GM20000 (cell line): ENCODE measurements at regions not wholly inside any gene's neighbourhood (a gene's known extent, or its start where the extent isn't known, plus 50 kb on each side); places are given as distances from the start of the nearest gene placed in this dataset.

Experiments used
- DNase-seq: peaks from one replicate; pipeline ENCODE4 v3.0.0; 2012; ENCODE audit warnings: low spot score
- TF ChIP-seq, protein P1 (sequence below): IDR thresholded peaks from 2 replicates; pipeline ENCODE4 v1.5.1; 2012; ENCODE audit warnings: mild to moderate bottlenecking, control low read depth; ENCODE audit errors: extremely low read depth, missing control alignments

DNA sequence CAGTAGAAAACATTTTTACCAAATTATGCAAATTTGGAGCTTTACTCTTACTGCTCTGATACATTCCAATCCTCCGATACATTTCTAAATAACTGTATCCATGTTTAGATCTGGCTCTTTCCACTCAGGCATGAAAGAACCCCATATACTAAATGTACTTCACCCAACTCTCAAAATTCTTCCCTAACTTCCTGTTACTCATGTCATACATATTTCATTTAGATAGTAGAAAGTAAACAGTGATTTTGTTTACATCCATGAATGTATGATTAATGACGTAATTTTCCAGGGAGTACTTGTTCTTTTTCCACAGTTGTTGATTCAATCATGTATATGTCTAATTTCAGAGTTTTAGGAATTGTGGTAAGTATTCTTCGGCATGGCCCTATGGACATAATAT lies 1426.5 kb upstream of the C9orf72 start:
- DNase-seq = no peak
- TF ChIP-seq, protein P1, sequence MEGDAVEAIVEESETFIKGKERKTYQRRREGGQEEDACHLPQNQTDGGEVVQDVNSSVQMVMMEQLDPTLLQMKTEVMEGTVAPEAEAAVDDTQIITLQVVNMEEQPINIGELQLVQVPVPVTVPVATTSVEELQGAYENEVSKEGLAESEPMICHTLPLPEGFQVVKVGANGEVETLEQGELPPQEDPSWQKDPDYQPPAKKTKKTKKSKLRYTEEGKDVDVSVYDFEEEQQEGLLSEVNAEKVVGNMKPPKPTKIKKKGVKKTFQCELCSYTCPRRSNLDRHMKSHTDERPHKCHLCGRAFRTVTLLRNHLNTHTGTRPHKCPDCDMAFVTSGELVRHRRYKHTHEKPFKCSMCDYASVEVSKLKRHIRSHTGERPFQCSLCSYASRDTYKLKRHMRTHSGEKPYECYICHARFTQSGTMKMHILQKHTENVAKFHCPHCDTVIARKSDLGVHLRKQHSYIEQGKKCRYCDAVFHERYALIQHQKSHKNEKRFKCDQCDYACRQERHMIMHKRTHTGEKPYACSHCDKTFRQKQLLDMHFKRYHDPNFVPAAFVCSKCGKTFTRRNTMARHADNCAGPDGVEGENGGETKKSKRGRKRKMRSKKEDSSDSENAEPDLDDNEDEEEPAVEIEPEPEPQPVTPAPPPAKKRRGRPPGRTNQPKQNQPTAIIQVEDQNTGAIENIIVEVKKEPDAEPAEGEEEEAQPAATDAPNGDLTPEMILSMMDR = no peak

DNA sequence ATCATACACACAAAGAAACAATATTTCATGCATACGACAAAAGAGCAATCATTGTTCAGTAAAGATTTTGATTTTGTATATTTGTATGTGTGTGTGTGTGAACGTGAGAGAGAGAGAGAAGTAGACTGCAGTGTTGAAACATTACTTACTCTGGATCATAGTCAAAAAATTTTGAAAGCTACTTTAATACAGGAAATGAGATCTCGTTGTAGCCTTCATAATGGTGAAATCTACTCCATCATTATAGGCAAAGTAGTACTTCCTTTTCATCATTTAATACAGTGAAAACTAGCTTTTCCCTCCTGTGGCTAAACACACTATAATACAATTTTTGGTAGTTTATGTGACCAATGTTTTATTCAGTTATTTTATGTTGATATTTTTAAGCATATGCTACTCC lies 1427.7 kb upstream of the C9orf72 start:
- TF ChIP-seq, protein P1 = no peak
- DNase-seq = no peak

DNA sequence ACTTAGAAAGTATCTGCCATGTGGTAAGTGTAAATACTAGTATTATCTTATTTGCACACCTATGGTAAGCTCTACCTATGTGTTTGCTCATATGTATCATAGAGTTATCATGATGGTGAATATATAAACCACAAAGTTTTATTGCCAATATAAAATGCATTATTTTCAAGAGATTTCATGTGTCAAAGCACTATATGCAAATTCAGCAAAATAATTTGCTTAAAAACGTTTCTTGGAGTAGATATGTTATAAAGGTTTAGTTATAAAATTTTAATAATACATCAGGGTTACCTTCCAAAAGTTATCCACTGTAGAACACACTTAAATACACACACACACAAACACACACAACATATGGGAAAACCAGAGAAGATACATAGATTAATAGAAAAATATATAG lies 1431.7 kb upstream of the C9orf72 start:
- DNase-seq = no peak
- TF ChIP-seq, protein P1 = no peak

DNA sequence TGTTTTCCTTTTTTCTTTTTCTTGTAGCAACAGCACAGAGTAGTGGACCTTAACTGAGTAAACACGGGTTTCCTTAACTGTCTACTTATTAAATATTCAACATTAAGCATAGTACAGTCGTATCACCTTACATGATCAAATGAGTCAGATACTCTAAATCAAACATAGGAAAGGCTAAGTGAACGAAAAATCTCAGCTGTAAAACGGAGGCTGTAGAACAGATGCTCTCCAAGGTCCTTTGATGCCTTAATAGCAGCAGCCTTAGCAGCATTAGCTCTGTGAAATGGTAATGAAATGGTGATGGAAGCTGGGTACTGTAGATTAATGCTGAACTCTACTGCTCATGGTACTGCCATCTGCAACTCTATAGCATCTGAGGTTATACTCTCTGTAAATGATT lies 1433.3 kb upstream of the C9orf72 start:
- no peak for DNase-seq
- TF ChIP-seq, protein P1 = no peak

DNA sequence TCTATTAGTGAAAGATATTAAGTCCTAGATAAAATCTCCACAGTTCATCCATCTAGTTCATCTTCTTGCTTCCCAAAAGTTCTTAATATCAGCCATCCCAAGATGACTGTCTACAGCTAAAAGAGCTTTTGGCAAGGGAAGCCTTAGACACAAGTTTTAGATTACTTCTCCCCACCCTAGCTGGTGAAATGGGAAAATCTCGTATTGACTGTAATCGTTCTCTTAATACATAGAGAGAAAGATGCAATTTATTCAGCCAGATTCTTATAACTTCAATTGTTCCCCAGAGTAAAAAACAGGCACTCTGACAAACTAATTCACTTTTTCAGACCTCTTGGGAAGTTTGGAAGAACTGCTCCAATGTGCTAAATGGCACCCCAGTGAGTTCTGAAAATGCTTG lies 1439.6 kb upstream of the C9orf72 start:
- TF ChIP-seq, protein P1 = no peak
- DNase-seq = no peak

DNA sequence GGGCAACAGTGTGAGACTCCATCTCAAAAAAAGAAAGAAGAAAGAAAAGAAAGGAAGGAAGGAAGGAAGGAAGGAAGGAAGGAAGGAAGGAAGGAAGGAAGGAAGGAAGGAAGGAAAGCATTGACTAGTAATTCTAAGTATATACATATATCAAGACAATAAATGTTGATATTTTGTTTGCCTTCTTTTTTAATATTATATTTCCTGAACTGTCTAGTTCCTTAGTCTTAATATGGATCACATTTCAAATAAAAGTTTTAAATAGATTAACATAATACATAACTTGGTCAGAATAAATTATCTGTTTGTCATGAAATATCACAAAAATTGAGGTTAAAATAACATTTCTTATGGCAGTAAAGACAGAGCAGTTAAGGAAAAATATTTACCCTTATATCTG lies 1448.4 kb upstream of the C9orf72 start:
- DNase-seq = no peak
- TF ChIP-seq, protein P1 = no peak

DNA sequence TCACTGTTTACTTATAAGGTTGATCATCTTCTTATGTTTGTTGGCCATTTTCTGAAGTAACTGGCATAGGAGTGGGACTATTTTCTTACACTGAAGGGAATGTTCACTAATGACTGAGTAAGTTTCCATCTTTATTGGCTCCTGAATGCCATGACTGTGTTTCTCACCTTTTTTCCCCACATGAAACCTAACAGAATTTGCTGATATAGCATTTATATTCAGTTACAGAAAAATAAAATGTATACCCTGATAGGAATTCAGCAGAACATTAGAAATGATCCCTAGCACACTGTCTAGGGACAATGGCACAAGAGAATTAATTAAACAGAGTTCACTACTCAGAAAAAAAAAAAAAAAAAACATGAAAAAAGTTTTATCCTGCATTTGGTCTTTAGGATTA lies 1465.1 kb upstream of the C9orf72 start:
- no peak for DNase-seq
- TF ChIP-seq, protein P1 = no peak

DNA sequence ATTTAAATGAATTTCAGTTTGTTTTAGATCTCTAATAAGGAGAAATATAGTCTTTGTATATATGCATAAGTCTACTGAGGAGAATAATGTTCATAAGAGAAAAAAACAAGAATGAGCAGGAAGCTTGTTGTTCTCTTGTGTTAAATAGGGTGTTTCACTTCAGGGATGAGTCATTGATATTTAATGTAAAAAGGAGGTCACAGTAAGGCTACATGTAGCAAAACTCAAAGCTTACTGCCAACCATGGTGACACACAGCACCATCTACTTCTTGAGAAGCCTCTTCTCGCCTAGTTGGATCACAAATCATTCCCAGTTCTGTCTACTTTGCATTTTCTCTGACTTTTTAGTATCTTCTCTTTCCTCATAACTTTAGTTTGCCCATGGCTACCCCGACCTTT lies 1466.0 kb upstream of the C9orf72 start:
- DNase-seq = no peak
- TF ChIP-seq, protein P1 = no peak
